BLaER1 (cell line): ENCODE measurements at regions not wholly inside any gene's neighbourhood (a gene's known extent, or its start where the extent isn't known, plus 50 kb on each side); places are given as distances from the start of the nearest gene placed in this dataset.
"Not testable (repeated sequence)": the region's sequence is repeated elsewhere in the genome, so short reads cannot be mapped to it uniquely, and the experiment has no call there.

Experiments used
- H3K27ac ChIP-seq: shearing (Covaris generic); formaldehyde crosslinking; 2 replicates; pipeline ENCODE4 v1.8.1; 2022
- H3K27me3 ChIP-seq: shearing (Covaris generic); formaldehyde crosslinking; 2 replicates; pipeline ENCODE4 v1.8.1; 2022
- H3K36me3 ChIP-seq: shearing (Covaris generic); formaldehyde crosslinking; 2 replicates; pipeline ENCODE4 v1.8.1; 2022
- H3K4me1 ChIP-seq: shearing (Covaris generic); formaldehyde crosslinking; 2 replicates; pipeline ENCODE4 v1.8.1; 2022
- H3K4me2 ChIP-seq: shearing (Covaris generic); formaldehyde crosslinking; 2 replicates; pipeline ENCODE4 v1.8.1; 2022
- H3K4me3 ChIP-seq: shearing (Covaris generic); formaldehyde crosslinking; 2 replicates; pipeline ENCODE4 v1.8.1; 2022
- H3K9ac ChIP-seq: shearing (Covaris generic); formaldehyde crosslinking; 2 replicates; pipeline ENCODE4 v1.8.1; 2022
- H3K9me3 ChIP-seq: shearing (Covaris generic); formaldehyde crosslinking; 2 replicates; pipeline ENCODE4 v1.8.1; 2022
- H4K20me1 ChIP-seq: shearing (Covaris generic); formaldehyde crosslinking; 2 replicates; pipeline ENCODE4 v1.8.1; 2022
- Cebpa-rat ChIP-seq: shearing (Covaris generic); IDR thresholded peaks from 2 replicates; pipeline ENCODE4 v1.8.1; 2022

- Histone ChIP-seq H3K9me3 (no peaks in the 10 kb centered on the region), H3K27ac (no peak overlapping the region), H3K4me3 (no peak overlapping the region), H3K36me3 (no peaks in the 10 kb centered on the region), H4K20me1 (no peaks in the 10 kb centered on the region), H3K27me3 (no peaks in the 10 kb centered on the region), H3K4me2 (no peak overlapping the region), H3K4me1 (peaks cover 14% of the 10 kb centered on the region), H3K9ac (no peak overlapping the region)
- TF ChIP-seq Cebpa-rat = no peak
These were observed 477.0 kb downstream of the TMEM121 start for GRCh38 chr14:106003351-106003750.

- not testable (repeated sequence) for H3K27me3 ChIP-seq, H3K9me3 ChIP-seq, H4K20me1 ChIP-seq, H3K36me3 ChIP-seq
- Histone ChIP-seq H3K4me2 (peak overlapping the region; percentile 71), H3K4me3 (peak overlapping the region; percentile 71), H3K4me1 (peaks cover 23% of the 10 kb centered on the region), H3K27ac (peak overlapping the region; percentile 90), H3K9ac (peak overlapping the region; percentile 90)
- 0 out of 2 replicates have a peak, but pooled peaks have one; percentile 19 for TF ChIP-seq Cebpa-rat
These were observed 478.8 kb downstream of the TMEM121 start for GRCh38 chr14:106004937-106005795.

- H3K36me3 ChIP-seq, H3K9ac ChIP-seq, H3K27me3 ChIP-seq, H3K9me3 ChIP-seq, H4K20me1 ChIP-seq: not testable (repeated sequence)
- H3K4me2 ChIP-seq = peak overlapping the region; percentile 71
- H3K4me1 ChIP-seq = peaks cover 32% of the 10 kb centered on the region
- H3K4me3 ChIP-seq = peak overlapping the region; percentile 71
- H3K27ac ChIP-seq = peak overlapping the region; percentile 90; the same call in 1 of the 2 replicates
These were observed 479.7 kb downstream of the TMEM121 start for GRCh38 chr14:106006043-106006442.

GRCh38 chr14:106006716-106007115 lies 480.3 kb downstream of the TMEM121 start:
- H3K9me3 ChIP-seq, H4K20me1 ChIP-seq, H3K27me3 ChIP-seq, H3K36me3 ChIP-seq, H3K9ac ChIP-seq: not testable (repeated sequence)
- H3K4me2 ChIP-seq = peak overlapping the region; percentile 71
- H3K4me3 ChIP-seq = peak overlapping the region; percentile 25; the same call in 1 of the 2 replicates
- peaks cover 37% of the 10 kb centered on the region for H3K4me1 ChIP-seq
- peak overlapping the region; percentile 58 for H3K27ac ChIP-seq

GRCh38 chr14:106010783-106011182 lies 484.4 kb downstream of the TMEM121 start:
- no peak overlapping the region for H3K4me3 ChIP-seq
- peaks cover 44% of the 10 kb centered on the region for H3K4me1 ChIP-seq
- no peaks in the 10 kb centered on the region for H3K36me3 ChIP-seq
- H3K9ac ChIP-seq = no peak overlapping the region
- no peak overlapping the region for H3K27ac ChIP-seq
- no peaks in the 10 kb centered on the region for H4K20me1 ChIP-seq
- H3K4me2 ChIP-seq = no peak overlapping the region
- H3K9me3 ChIP-seq = no peaks in the 10 kb centered on the region
- TF ChIP-seq Cebpa-rat = no peak
- no peaks in the 10 kb centered on the region for H3K27me3 ChIP-seq

- not testable (repeated sequence) for H3K36me3 ChIP-seq, H3K27me3 ChIP-seq, H3K9me3 ChIP-seq, H3K27ac ChIP-seq, H4K20me1 ChIP-seq, H3K9ac ChIP-seq
- H3K4me3 ChIP-seq = 0 out of 2 replicates have a peak overlapping the region, but pooled peaks have one; percentile 18
- peak overlapping the region; percentile 61 for H3K4me2 ChIP-seq
- peaks cover 41% of the 10 kb centered on the region for H3K4me1 ChIP-seq
These were observed 485.4 kb downstream of the TMEM121 start for GRCh38 chr14:106011631-106012360.

- H4K20me1 ChIP-seq, H3K36me3 ChIP-seq, H3K27me3 ChIP-seq, H3K27ac ChIP-seq, H3K9ac ChIP-seq, H3K9me3 ChIP-seq, H3K4me3 ChIP-seq: not testable (repeated sequence)
- peaks cover 36% of the 10 kb centered on the region for H3K4me1 ChIP-seq
- H3K4me2 ChIP-seq = peak overlapping the region; percentile 61
These were observed 486.0 kb downstream of the TMEM121 start for GRCh38 chr14:106012361-106012725.

- Histone ChIP-seq H3K9me3 (no peaks in the 10 kb centered on the region), H4K20me1 (no peaks in the 10 kb centered on the region), H3K4me3 (no peak overlapping the region), H3K4me1 (peaks cover 30% of the 10 kb centered on the region), H3K27ac (no peak overlapping the region), H3K36me3 (no peaks in the 10 kb centered on the region), H3K27me3 (no peaks in the 10 kb centered on the region), H3K9ac (no peak overlapping the region), H3K4me2 (no peak overlapping the region)
- no peak for TF ChIP-seq Cebpa-rat
These were observed 487.5 kb downstream of the TMEM121 start for GRCh38 chr14:106013879-106014376.

GRCh38 chr14:106017952-106018351 lies 491.6 kb downstream of the TMEM121 start:
- not testable (repeated sequence) for H4K20me1 ChIP-seq, H3K9me3 ChIP-seq, H3K4me1 ChIP-seq, H3K9ac ChIP-seq, H3K27ac ChIP-seq, H3K36me3 ChIP-seq, H3K4me3 ChIP-seq, H3K4me2 ChIP-seq, H3K27me3 ChIP-seq

- no peaks in the 10 kb centered on the region for H3K36me3 ChIP-seq
- no peak for TF ChIP-seq Cebpa-rat
- H3K27ac ChIP-seq = no peak overlapping the region
- peaks cover 5% of the 10 kb centered on the region; the same call in 1 of the 2 replicates for H3K9me3 ChIP-seq
- H3K9ac ChIP-seq = no peak overlapping the region
- peaks cover 21% of the 10 kb centered on the region for H3K4me1 ChIP-seq
- no peaks in the 10 kb centered on the region for H3K27me3 ChIP-seq
- H4K20me1 ChIP-seq = no peaks in the 10 kb centered on the region
- no peak overlapping the region for H3K4me3 ChIP-seq
- H3K4me2 ChIP-seq = no peak overlapping the region
These were observed 495.4 kb downstream of the TMEM121 start for GRCh38 chr14:106021832-106022231.

- H3K36me3 ChIP-seq, H3K4me3 ChIP-seq, H3K9me3 ChIP-seq, H3K4me2 ChIP-seq, H4K20me1 ChIP-seq, H3K27ac ChIP-seq, H3K9ac ChIP-seq, H3K27me3 ChIP-seq: not testable (repeated sequence)
- H3K4me1 ChIP-seq = peaks cover 21% of the 10 kb centered on the region
These were observed 496.3 kb downstream of the TMEM121 start for GRCh38 chr14:106022648-106023047.
